MG63 (cell line): ENCODE measurements at regions not wholly inside any gene's neighbourhood (a gene's known extent, or its start where the extent isn't known, plus 50 kb on each side); places are given as distances from the start of the nearest gene placed in this dataset.

Source experiments
- DNase-seq: peaks from one replicate; pipeline ENCODE4 v3.0.0-alpha.2; 2020
- H3K27me3 ChIP-seq: fragments of 250-450 bp; sonication (Bioruptor Pico); 2 replicates; pipeline ENCODE4 v1.5.1; 2020; ENCODE audit warnings: mild to moderate bottlenecking, moderate library complexity
- H3K36me3 ChIP-seq: fragments of 250-450 bp; sonication (Bioruptor Pico); 2 replicates; pipeline ENCODE4 v1.5.1; 2020; ENCODE audit warnings: mild to moderate bottlenecking, moderate library complexity
- H3K4me3 ChIP-seq: fragments of 250-450 bp; sonication (Bioruptor Pico); 2 replicates; pipeline ENCODE4 v1.5.1; 2020; ENCODE audit warnings: mild to moderate bottlenecking, moderate library complexity
- H3K9me3 ChIP-seq: fragments of 250-450 bp; sonication (Bioruptor Pico); 2 replicates; pipeline ENCODE4 v1.5.1; 2020; ENCODE audit warnings: mild to moderate bottlenecking, moderate library complexity

- no peaks in the 10 kb centered on the region; the same call in 1 of the 2 replicates for H3K9me3 ChIP-seq
- H3K4me3 ChIP-seq: no peak overlapping the region
- DNase-seq: no peak
- peaks cover 5% of the 10 kb centered on the region; the same call in 1 of the 2 replicates for H3K27me3 ChIP-seq
- H3K36me3 ChIP-seq: no peaks in the 10 kb centered on the region
Observed at GRCh38 chr16:5444189-5444588, 346.6 kb upstream of the EEF2KMT start.

GRCh38 chr16:5442986-5443385 lies 345.4 kb upstream of the EEF2KMT start:
- H3K9me3 ChIP-seq: no peaks in the 10 kb centered on the region; the same call in 1 of the 2 replicates
- no peak overlapping the region for H3K4me3 ChIP-seq
- peaks cover 5% of the 10 kb centered on the region; the same call in 1 of the 2 replicates for H3K27me3 ChIP-seq
- no peak for DNase-seq
- no peaks in the 10 kb centered on the region for H3K36me3 ChIP-seq

- no peak for DNase-seq
- no peaks in the 10 kb centered on the region for H3K9me3 ChIP-seq
- H3K4me3 ChIP-seq: no peak overlapping the region
- H3K27me3 ChIP-seq: peaks cover 5% of the 10 kb centered on the region; the same call in 1 of the 2 replicates
- H3K36me3 ChIP-seq: no peaks in the 10 kb centered on the region
Observed at GRCh38 chr16:5442054-5442453, 344.5 kb upstream of the EEF2KMT start.

- DNase-seq: peak; percentile 18
Observed at GRCh38 chr16:5438591-5438990, 341.0 kb upstream of the EEF2KMT start.

GRCh38 chr16:5433587-5433986 lies 336.0 kb upstream of the EEF2KMT start:
- Histone ChIP-seq H3K4me3 (no peak overlapping the region), H3K27me3 (no peaks in the 10 kb centered on the region), H3K36me3 (no peaks in the 10 kb centered on the region), H3K9me3 (no peaks in the 10 kb centered on the region)
- no peak for DNase-seq

More at GRCh38 chr16:5438591-5438990, 341.0 kb upstream of the EEF2KMT start:
- H3K36me3 ChIP-seq: no peaks in the 10 kb centered on the region
- H3K9me3 ChIP-seq: no peaks in the 10 kb centered on the region
- H3K4me3 ChIP-seq: no peak overlapping the region
- no peaks in the 10 kb centered on the region for H3K27me3 ChIP-seq

- no peaks in the 10 kb centered on the region for H3K9me3 ChIP-seq
Observed at GRCh38 chr16:5432166-5432565, 334.6 kb upstream of the EEF2KMT start.

GRCh38 chr16:5430598-5430997 lies 333.0 kb upstream of the EEF2KMT start:
- Histone ChIP-seq H3K9me3 (no peaks in the 10 kb centered on the region), H3K27me3 (no peaks in the 10 kb centered on the region), H3K36me3 (no peaks in the 10 kb centered on the region), H3K4me3 (no peak overlapping the region)
- no peak for DNase-seq

More at GRCh38 chr16:5432166-5432565, 334.6 kb upstream of the EEF2KMT start:
- no peak for DNase-seq
- Histone ChIP-seq H3K27me3 (no peaks in the 10 kb centered on the region), H3K4me3 (no peak overlapping the region), H3K36me3 (no peaks in the 10 kb centered on the region)

GRCh38 chr16:5428932-5429331 lies 331.3 kb upstream of the EEF2KMT start:
- H3K9me3 ChIP-seq: no peaks in the 10 kb centered on the region
- H3K36me3 ChIP-seq: no peaks in the 10 kb centered on the region
- no peak overlapping the region for H3K4me3 ChIP-seq
- no peaks in the 10 kb centered on the region for H3K27me3 ChIP-seq
- peak; percentile 70 for DNase-seq

- Histone ChIP-seq H3K4me3 (no peak overlapping the region), H3K9me3 (no peaks in the 10 kb centered on the region), H3K36me3 (no peaks in the 10 kb centered on the region), H3K27me3 (no peaks in the 10 kb centered on the region)
- DNase-seq: no peak
Observed at GRCh38 chr16:5427571-5427970, 330.0 kb upstream of the EEF2KMT start.

- DNase-seq: no peak
- Histone ChIP-seq H3K9me3 (no peaks in the 10 kb centered on the region), H3K36me3 (no peaks in the 10 kb centered on the region), H3K4me3 (no peak overlapping the region), H3K27me3 (no peaks in the 10 kb centered on the region)
Observed at GRCh38 chr16:5422643-5423496, 325.3 kb upstream of the EEF2KMT start.

GRCh38 chr16:5422047-5422446 lies 324.5 kb upstream of the EEF2KMT start:
- H3K4me3 ChIP-seq: no peak overlapping the region
- H3K36me3 ChIP-seq: no peaks in the 10 kb centered on the region
- no peak for DNase-seq
- H3K9me3 ChIP-seq: no peaks in the 10 kb centered on the region
- no peaks in the 10 kb centered on the region for H3K27me3 ChIP-seq

- Histone ChIP-seq H3K27me3 (0 out of 2 replicates have a peak, but pooled peaks cover 2% of the 10 kb centered on the region), H3K9me3 (no peaks in the 10 kb centered on the region), H3K36me3 (no peaks in the 10 kb centered on the region), H3K4me3 (no peak overlapping the region)
- no peak for DNase-seq
Observed at GRCh38 chr16:5416013-5416412, 318.4 kb upstream of the EEF2KMT start.

- Histone ChIP-seq H3K36me3 (no peaks in the 10 kb centered on the region), H3K4me3 (no peak overlapping the region), H3K27me3 (0 out of 2 replicates have a peak, but pooled peaks cover 2% of the 10 kb centered on the region), H3K9me3 (no peaks in the 10 kb centered on the region)
- DNase-seq: no peak
Observed at GRCh38 chr16:5415123-5415522, 317.5 kb upstream of the EEF2KMT start.

- Histone ChIP-seq H3K9me3 (no peaks in the 10 kb centered on the region), H3K27me3 (0 out of 2 replicates have a peak, but pooled peaks cover 2% of the 10 kb centered on the region), H3K36me3 (no peaks in the 10 kb centered on the region), H3K4me3 (no peak overlapping the region)
- peak; percentile 20 for DNase-seq
Observed at GRCh38 chr16:5412731-5413130, 315.1 kb upstream of the EEF2KMT start.

- Histone ChIP-seq H3K9me3 (no peaks in the 10 kb centered on the region), H3K4me3 (no peak overlapping the region), H3K36me3 (no peaks in the 10 kb centered on the region), H3K27me3 (peaks cover 8% of the 10 kb centered on the region; the same call in 1 of the 2 replicates)
- no peak for DNase-seq
Observed at GRCh38 chr16:5398203-5398602, 300.6 kb upstream of the EEF2KMT start.

- no peak overlapping the region for H3K4me3 ChIP-seq
- no peak for DNase-seq
- H3K27me3 ChIP-seq: peaks cover 8% of the 10 kb centered on the region; the same call in 1 of the 2 replicates
- H3K36me3 ChIP-seq: no peaks in the 10 kb centered on the region
- no peaks in the 10 kb centered on the region for H3K9me3 ChIP-seq
Observed at GRCh38 chr16:5396880-5397279, 299.3 kb upstream of the EEF2KMT start.

GRCh38 chr16:5393070-5393469 lies 295.5 kb upstream of the EEF2KMT start:
- Histone ChIP-seq H3K27me3 (no peaks in the 10 kb centered on the region; the same call in 1 of the 2 replicates), H3K9me3 (no peaks in the 10 kb centered on the region; the same call in 1 of the 2 replicates), H3K36me3 (no peaks in the 10 kb centered on the region), H3K4me3 (no peak overlapping the region)
- DNase-seq: peak; percentile 91

GRCh38 chr16:5386989-5387388 lies 289.4 kb upstream of the EEF2KMT start:
- Histone ChIP-seq H3K27me3 (no peaks in the 10 kb centered on the region), H3K9me3 (no peaks in the 10 kb centered on the region; the same call in 1 of the 2 replicates), H3K4me3 (no peak overlapping the region), H3K36me3 (no peaks in the 10 kb centered on the region)
- no peak for DNase-seq
